GM12878 (cell line): ENCODE measurements at regions not wholly inside any gene's neighbourhood (a gene's known extent, or its start where the extent isn't known, plus 50 kb on each side); places are given as distances from the start of the nearest gene placed in this dataset.

Experiments
- ATAC-seq: fragments of 200-7000 bp; cut with Tn5 transposase; 3 replicates; pipeline ENCODE4 v1.9.1; 2020; ENCODE audit warnings: mild to moderate bottlenecking, moderate library complexity
- BruUV-seq: library from RNA; stranded (reverse); fragments of 400-500 nt; replicated peaks from 2 replicates; lab custom pipeline; 2021; lab: Mats Ljungman, UMichigan
- CTCF ChIA-PET: fragments of 300-600 bp; sonication (Branson Sonifier 250); formaldehyde crosslinking; extraction: SDS; loops from one replicate; lab custom pipeline; 2021; ENCODE audit warnings: inconsistent platforms; lab: Yijun Ruan, JAX
- POLR2A ChIA-PET: fragments of 350-600 bp; formaldehyde crosslinking; extraction: SDS; loops from one replicate; lab custom pipeline; 2021; ENCODE audit warnings: inconsistent platforms; lab: Charles Lee
- RAD21 ChIA-PET: fragments of 300-600 bp; sonication (Branson Sonifier 250); formaldehyde crosslinking; loops from one replicate; lab custom pipeline; 2023; ENCODE audit warnings: antibody characterized with exemption; ENCODE audit not compliant: unreplicated experiment; lab: Charles Lee
- SMC1A ChIA-PET: fragments of 300-600 bp; sonication (Branson Sonifier 250); formaldehyde crosslinking; loops from one replicate; lab custom pipeline; 2023; ENCODE audit not compliant: unreplicated experiment, uncharacterized antibody; lab: Charles Lee
- DNase-seq: peaks from one replicate; pipeline ENCODE4 v3.0.0-alpha.2; 2011; ENCODE audit warnings: low read depth, low spot score
- FAIRE-seq: peaks from 3 replicates; lab custom pipeline; 2011; peaks lifted over from hg19 to GRCh38; lab: Jason Lieb, UNC
- H2AFZ ChIP-seq: 2 replicates; pipeline ENCODE4 v1.6.0; 2011; ENCODE audit warnings: low read depth, low read length, control low read depth; ENCODE audit not compliant: control insufficient read depth
- H3K27ac ChIP-seq: 2 replicates; pipeline ENCODE4 v1.5.1; 2011; ENCODE audit warnings: control low read depth; ENCODE audit not compliant: control insufficient read depth, insufficient read depth
- H3K27me3 ChIP-seq, 2 experiments: replicated peaks in 1 of 2; 2 replicates each; pipeline versions ENCODE4 v1.6.0 to v1.6.1; 2011; ENCODE audit warnings: low read length in 1 of 2; ENCODE audit not compliant: control insufficient read depth in 2 of 2, insufficient read depth in 2 of 2
- H3K36me3 ChIP-seq, 2 experiments: 2 replicates each; pipeline ENCODE4 v1.5.1; 2011; ENCODE audit warnings: low read length in 1 of 2; ENCODE audit not compliant: control insufficient read depth in 2 of 2, insufficient read depth in 2 of 2
- H3K4me1 ChIP-seq: 2 replicates; pipeline ENCODE4 v1.6.1; 2011; ENCODE audit warnings: mild to moderate bottlenecking, low read length, moderate library complexity, mixed read lengths; ENCODE audit not compliant: control insufficient read depth, insufficient read depth
- H3K4me2 ChIP-seq: 2 replicates; pipeline ENCODE4 v1.6.0; 2011; ENCODE audit warnings: control low read depth; ENCODE audit not compliant: control insufficient read depth, insufficient read depth
- H3K4me3 ChIP-seq: fragments of 200-600 bp; sonication (generic); 2 replicates; pipeline ENCODE4 v1.5.1; 2016
- H3K79me2 ChIP-seq: 2 replicates; pipeline ENCODE4 v1.6.0; 2011; ENCODE audit warnings: low read length; ENCODE audit not compliant: control insufficient read depth, insufficient read depth
- H3K9ac ChIP-seq: 2 replicates; pipeline ENCODE4 v1.8.0; 2011; ENCODE audit warnings: low read length, control low read depth, mixed read lengths; ENCODE audit not compliant: control insufficient read depth, insufficient read depth
- H3K9me3 ChIP-seq: replicated peaks from 3 replicates; pipeline ENCODE4 v1.5.1; 2011; ENCODE audit warnings: mild to moderate bottlenecking, low read length; ENCODE audit not compliant: control insufficient read depth, insufficient read depth
- H4K20me1 ChIP-seq: 2 replicates; pipeline ENCODE4 v1.6.0; 2011; ENCODE audit not compliant: control insufficient read depth, insufficient read depth
- CREM ChIP-seq: IDR thresholded peaks from 2 replicates; pipeline ENCODE4 v1.6.1; 2014; ENCODE audit warnings: antibody characterized with exemption, low read depth
- EED ChIP-seq: sonication (generic); IDR thresholded peaks from 2 replicates; pipeline ENCODE4 v1.6.1; 2016; ENCODE audit warnings: antibody characterized with exemption, low read depth
- HDAC2 ChIP-seq: fragments of 200-600 bp; sonication (generic); IDR thresholded peaks from 2 replicates; pipeline ENCODE4 v1.6.1; 2017
- IRF4 ChIP-seq: IDR thresholded peaks from 2 replicates; pipeline ENCODE4 v1.6.1; 2011; ENCODE audit warnings: low read depth, low read length
- JUND ChIP-seq: IDR thresholded peaks from 2 replicates; pipeline ENCODE4 v1.6.1; 2012; ENCODE audit warnings: low read depth, mild to moderate bottlenecking, low read length, improper control_type of control experiment, moderate library complexity
- RFX5 ChIP-seq: IDR thresholded peaks from 2 replicates; pipeline ENCODE4 v1.6.1; 2011; ENCODE audit warnings: low read depth, low read length, improper control_type of control experiment
- RUNX3 ChIP-seq: IDR thresholded peaks from 2 replicates; pipeline ENCODE4 v1.6.1; 2012; ENCODE audit warnings: low read length, inconsistent platforms
- SMC3 ChIP-seq: IDR thresholded peaks from 2 replicates; pipeline ENCODE4 v1.6.1; 2011; ENCODE audit warnings: low read length, improper control_type of control experiment, borderline replicate concordance
- SPI1 ChIP-seq: IDR thresholded peaks from 2 replicates; pipeline ENCODE4 v1.6.1; 2011; ENCODE audit warnings: low read depth, mild to moderate bottlenecking, low read length, moderate library complexity, borderline replicate concordance; ENCODE audit not compliant: insufficient read depth
- TCF3 ChIP-seq: IDR thresholded peaks from 2 replicates; pipeline ENCODE4 v1.6.1; 2012; ENCODE audit warnings: low read depth, mild to moderate bottlenecking, low read length, borderline replicate concordance; ENCODE audit not compliant: insufficient read depth
- ZZZ3 ChIP-seq: IDR thresholded peaks from 2 replicates; pipeline ENCODE4 v1.6.1; 2011; ENCODE audit warnings: low read depth; ENCODE audit not compliant: control insufficient read depth, insufficient read length
- WGBS: methylation state at CpG from one replicate; pipeline ENCODE4 v1.1.6; 2016; ENCODE audit warnings: low lambda C conversion rate; ENCODE audit not compliant: insufficient replicate concordance, insufficient coverage; ENCODE audit errors: missing lambda C conversion rate; 5-methylcytosine and 5-hydroxymethylcytosine counted together
- in situ Hi-C: fragments of 300-500 bp; cut with MboI; formaldehyde crosslinking; loops from 9 replicates; pipeline ENCODE4 v1.14.3; 2018; ENCODE audit warnings: mixed read lengths
- intact Hi-C: fragments of 100-400 bp; cut with micrococcal nuclease; formaldehyde crosslinking; loops from one replicate; pipeline ENCODE4 v1.14.2; 2022; ENCODE audit not compliant: unreplicated experiment
- TF ChIP-seq, protein P1 (sequence below): IDR thresholded peaks from 2 replicates; pipeline ENCODE4 v1.6.1; 2011; ENCODE audit warnings: mild to moderate bottlenecking, low read depth, low read length, moderate library complexity; ENCODE audit not compliant: insufficient replicate concordance

DNA sequence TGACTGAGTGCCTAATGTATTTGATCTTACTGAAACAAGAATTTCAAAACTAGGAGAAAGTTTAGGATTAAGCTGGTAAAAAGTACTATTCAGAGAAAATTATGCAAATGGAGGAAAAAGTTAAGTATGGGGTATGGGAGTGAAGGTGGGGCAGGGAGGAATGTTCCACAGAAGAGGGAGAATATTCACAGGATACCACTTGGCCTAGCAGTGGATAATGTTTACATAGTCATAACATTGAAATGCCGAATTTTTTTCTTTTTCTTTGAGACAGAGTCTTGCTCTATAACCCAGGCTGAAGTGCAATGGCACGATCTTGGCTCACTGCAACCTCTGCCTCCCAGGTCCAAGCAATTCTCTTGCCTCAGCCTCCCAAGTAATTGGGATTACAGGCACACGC, 61.2 kb upstream of the LMNB1 start:
- no peaks in the 10 kb centered on the region for H4K20me1 ChIP-seq
- H3K27ac ChIP-seq, result no peak overlapping the region
- H3K9ac ChIP-seq, result no peak overlapping the region
- CTCF ChIA-PET, result no interaction called here
- FAIRE-seq (no peak), DNase-seq (no peak)
- H3K4me3 ChIP-seq, result no peak overlapping the region
- H3K4me1 ChIP-seq, result peaks cover 4% of the 10 kb centered on the region; the same call in 1 of the 2 replicates
- peaks cover 3% of the 10 kb centered on the region; the same call in 2 of the 3 replicates for H3K9me3 ChIP-seq
- in situ Hi-C loops (no loop called here), intact Hi-C loops (no loop called here)
- no peaks in the 10 kb centered on the region for H3K27me3 ChIP-seq
- RAD21 ChIA-PET, result no interaction called here
- no peak overlapping the region for H2AFZ ChIP-seq
- H3K4me2 ChIP-seq, result no peak overlapping the region
- SMC1A ChIA-PET, result interaction anchor here (1.0 to 1.2 kb wide), 2 partner anchors 8 to 15 kb away, joined by 3 to 6 read pairs; no protein-coding TSS in a partner anchor
- TF ChIP-seq IRF4 (no peak), CREM (no peak), SPI1 (no peak), EED (no peak), RUNX3 (no peak), TCF3 (no peak), JUND (no peak), SMC3 (no peak), ZZZ3 (no peak), HDAC2 (no peak), RFX5 (no peak)
- TF ChIP-seq, protein P1, sequence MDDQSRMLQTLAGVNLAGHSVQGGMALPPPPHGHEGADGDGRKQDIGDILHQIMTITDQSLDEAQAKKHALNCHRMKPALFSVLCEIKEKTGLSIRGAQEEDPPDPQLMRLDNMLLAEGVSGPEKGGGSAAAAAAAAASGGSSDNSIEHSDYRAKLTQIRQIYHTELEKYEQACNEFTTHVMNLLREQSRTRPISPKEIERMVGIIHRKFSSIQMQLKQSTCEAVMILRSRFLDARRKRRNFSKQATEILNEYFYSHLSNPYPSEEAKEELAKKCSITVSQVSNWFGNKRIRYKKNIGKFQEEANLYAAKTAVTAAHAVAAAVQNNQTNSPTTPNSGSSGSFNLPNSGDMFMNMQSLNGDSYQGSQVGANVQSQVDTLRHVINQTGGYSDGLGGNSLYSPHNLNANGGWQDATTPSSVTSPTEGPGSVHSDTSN, result no peak
- TF ChIP-seq, all 136 proteins: peak for 0
- no TSS peak for BruUV-seq
- 94% methylated on average over 3 of the region's 3 CpGs for WGBS
- ATAC-seq, result no peak
- POLR2A ChIA-PET, result interaction anchor here (0.5 kb wide), 1 partner anchor 99 kb away, joined by 3 read pairs; no protein-coding TSS in a partner anchor
- H3K79me2 ChIP-seq, result no peaks in the 10 kb centered on the region
- H3K36me3 ChIP-seq, result no peaks in the 10 kb centered on the region
